ELF-1 (cell line): ENCODE measurements at regions not wholly inside any gene's neighbourhood (a gene's known extent, or its start where the extent isn't known, plus 50 kb on each side); places are given as distances from the start of the nearest gene placed in this dataset.

ENCODE experiments used
- DNase-seq: peaks from one replicate; pipeline ENCODE4 v3.0.0-alpha.2; 2016; ENCODE audit warnings: low read depth, low spot score

GRCh38 chr18:44051026-44051425, 629.7 kb upstream of the SETBP1 start:
- peak; percentile 15 for DNase-seq

GRCh38 chr18:44054514-44054913, 626.2 kb upstream of the SETBP1 start:
- DNase-seq = no peak

GRCh38 chr18:44060197-44060596, 620.5 kb upstream of the SETBP1 start:
- DNase-seq = no peak

GRCh38 chr18:44061438-44061837, 619.2 kb upstream of the SETBP1 start:
- no peak for DNase-seq

GRCh38 chr18:44062345-44062744, 618.3 kb upstream of the SETBP1 start:
- no peak for DNase-seq

- no peak for DNase-seq
These were observed 615.5 kb upstream of the SETBP1 start for GRCh38 chr18:44065206-44065605.

- no peak for DNase-seq
These were observed 614.1 kb upstream of the SETBP1 start for GRCh38 chr18:44066541-44066940.

GRCh38 chr18:44067186-44067585, 613.5 kb upstream of the SETBP1 start:
- no peak for DNase-seq

- DNase-seq = no peak
These were observed 605.6 kb upstream of the SETBP1 start for GRCh38 chr18:44075038-44075437.

- no peak for DNase-seq
These were observed 601.1 kb upstream of the SETBP1 start for GRCh38 chr18:44079606-44080005.

- no peak for DNase-seq
These were observed 600.6 kb upstream of the SETBP1 start for GRCh38 chr18:44080054-44080453.

- DNase-seq = no peak
These were observed 591.0 kb upstream of the SETBP1 start for GRCh38 chr18:44089732-44090131.

GRCh38 chr18:44090453-44090852, 590.2 kb upstream of the SETBP1 start:
- no peak for DNase-seq

- DNase-seq = no peak
These were observed 587.4 kb upstream of the SETBP1 start for GRCh38 chr18:44093253-44093652.

- no peak for DNase-seq
These were observed 584.7 kb upstream of the SETBP1 start for GRCh38 chr18:44096016-44096415.

- DNase-seq = peak; percentile 67
These were observed 582.1 kb upstream of the SETBP1 start for GRCh38 chr18:44098551-44099098.

- DNase-seq = no peak
These were observed 573.5 kb upstream of the SETBP1 start for GRCh38 chr18:44107187-44107586.

GRCh38 chr18:44111337-44111736, 569.4 kb upstream of the SETBP1 start:
- no peak for DNase-seq

- no peak for DNase-seq
These were observed 562.9 kb upstream of the SETBP1 start for GRCh38 chr18:44117821-44118220.

GRCh38 chr18:44119607-44120006, 561.1 kb upstream of the SETBP1 start:
- no peak for DNase-seq

- no peak for DNase-seq
These were observed 556.9 kb upstream of the SETBP1 start for GRCh38 chr18:44123743-44124142.

- DNase-seq = no peak
These were observed 555.2 kb upstream of the SETBP1 start for GRCh38 chr18:44125446-44125845.

GRCh38 chr18:44126598-44126997, 554.1 kb upstream of the SETBP1 start:
- no peak for DNase-seq

- no peak for DNase-seq
These were observed 552.3 kb upstream of the SETBP1 start for GRCh38 chr18:44128365-44128764.
